Small intestine (tissue), 7 donors: ENCODE measurements at regions not wholly inside any gene's neighbourhood (a gene's known extent, or its start where the extent isn't known, plus 50 kb on each side); places are given as distances from the start of the nearest gene placed in this dataset.

ENCODE experiments used
- DNase-seq, 2 donors: peaks; one replicate each; pipeline versions ENCODE4 v3.0.0 to v3.0.0-alpha.2; 2013
- FAIRE-seq: peaks from 2 replicates; lab custom pipeline; 2012; peaks lifted over from hg19 to GRCh38; lab: Jason Lieb, UNC
- H3K27ac ChIP-seq, 3 donors: one replicate each; pipeline ENCODE4 v1.5.1; 2013; ENCODE audit warnings: low read length in 2 of 3, mild to moderate bottlenecking in 2 of 3, control low read depth in 1 of 3, inconsistent platforms in 1 of 3, low read depth in 1 of 3, moderate library complexity in 1 of 3
- H3K27me3 ChIP-seq, 3 donors: one replicate each; pipeline ENCODE4 v1.6.1; 2013; ENCODE audit warnings: low read length in 3 of 3, inconsistent platforms in 1 of 3; ENCODE audit not compliant: control insufficient read depth in 3 of 3, insufficient read depth in 3 of 3
- H3K36me3 ChIP-seq, 3 donors: one replicate each; pipeline ENCODE4 v1.6.1; 2013; ENCODE audit warnings: low read length in 3 of 3, inconsistent platforms in 1 of 3, low read depth in 1 of 3, mild to moderate bottlenecking in 1 of 3, moderate library complexity in 1 of 3; ENCODE audit not compliant: control insufficient read depth in 3 of 3, insufficient read depth in 2 of 3
- H3K4me1 ChIP-seq, 3 donors: one replicate each; pipeline ENCODE4 v1.6.1; 2013; ENCODE audit warnings: low read length in 2 of 3, inconsistent platforms in 1 of 3, low read depth in 1 of 3, mild to moderate bottlenecking in 1 of 3, moderate library complexity in 1 of 3; ENCODE audit not compliant: control insufficient read depth in 3 of 3, insufficient read depth in 2 of 3
- H3K4me3 ChIP-seq, 3 donors: one replicate each; pipeline ENCODE4 v1.5.1; 2013; ENCODE audit warnings: low read length in 3 of 3, control low read depth in 1 of 3, inconsistent platforms in 1 of 3, low read depth in 1 of 3, mild to moderate bottlenecking in 1 of 3, moderate library complexity in 1 of 3
- H3K9me3 ChIP-seq, 2 donors: one replicate each; pipeline ENCODE4 v1.6.1; 2013; ENCODE audit warnings: low read depth in 1 of 2, low read length in 1 of 2; ENCODE audit not compliant: control insufficient read depth in 2 of 2, insufficient read depth in 1 of 2
- WGBS, 3 donors: extraction: QIAGEN DNeasy Blood & Tissue Kit; methylation state at CpG; one replicate each; pipeline ENCODE4 v1.1.7; 2013; 5-methylcytosine and 5-hydroxymethylcytosine counted together
- donor health status: healthy with polysubstance abuse.
- donor health status: control.
- donor health status: control.
- donor health status: Bipolar disorder and iron deficiency.
- donor health status: healthy.

DNA sequence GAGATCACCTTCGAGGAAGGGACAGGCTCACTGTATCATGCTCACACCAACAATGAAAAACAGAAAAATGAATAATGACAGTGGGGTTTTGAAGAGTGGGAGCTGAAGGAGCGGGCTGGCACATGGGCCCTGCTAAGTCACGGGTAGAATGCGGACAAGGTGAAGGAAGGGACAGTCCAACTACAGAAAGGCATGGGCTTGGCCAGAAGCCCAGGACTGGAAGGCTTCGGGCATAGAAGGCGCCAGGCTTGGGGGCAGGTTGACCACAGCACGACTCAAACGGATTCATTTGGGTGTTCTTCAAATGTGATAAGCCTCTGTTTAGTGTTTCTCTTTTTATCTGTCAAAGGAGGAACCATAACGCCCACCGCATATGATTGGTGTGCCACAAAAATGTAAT lies 509.5 kb downstream of the CCSER2 start:
- FAIRE-seq, result no peak
- DNase-seq, result no peak
- Histone ChIP-seq H3K4me1 (no peaks in the 10 kb centered on the region), H3K27me3 (no peaks in the 10 kb centered on the region), H3K27ac (no peak overlapping the region), H3K4me3 (no peak overlapping the region), H3K36me3 (no peaks in the 10 kb centered on the region), H3K9me3 (no peaks in the 10 kb centered on the region)
- 69 to 82% (median 79%) methylated on average over 10 of the region's 10 CpGs for WGBS, 3 donors

DNA sequence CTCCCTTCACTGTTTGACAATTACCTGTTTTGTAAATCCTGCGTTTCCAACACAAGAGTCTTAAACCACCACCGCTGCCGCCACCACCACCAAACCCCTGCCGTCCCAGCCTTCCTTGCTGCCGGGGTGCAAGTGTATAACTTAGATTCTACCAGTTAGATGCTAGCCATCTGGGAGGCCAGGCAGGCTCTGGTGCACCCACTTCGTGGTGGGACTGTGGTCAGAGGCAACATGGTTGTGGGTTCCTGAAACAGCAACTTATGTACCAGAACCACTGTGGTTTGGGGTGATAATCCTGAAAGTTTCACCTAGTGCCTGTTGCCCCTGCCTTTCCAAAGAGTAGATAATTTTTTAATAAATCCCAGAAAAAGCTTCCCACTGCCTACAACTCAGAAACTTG lies 510.5 kb downstream of the CCSER2 start:
- Histone ChIP-seq H3K4me1 (no peaks in the 10 kb centered on the region), H3K36me3 (no peaks in the 10 kb centered on the region), H3K4me3 (no peak overlapping the region), H3K9me3 (no peaks in the 10 kb centered on the region), H3K27ac (no peak overlapping the region), H3K27me3 (no peaks in the 10 kb centered on the region)
- DNase-seq (no peak), FAIRE-seq (no peak)
- WGBS, 3 donors, result 74 to 81% (median 81%) methylated on average over 6 of the region's 6 CpGs

GRCh38 chr10:84842593-84842992 lies 514.2 kb downstream of the CCSER2 start:
- FAIRE-seq (no peak), DNase-seq (no peak)
- H3K27ac ChIP-seq, result no peak overlapping the region
- no peaks in the 10 kb centered on the region for H3K4me1 ChIP-seq
- H3K4me3 ChIP-seq, result no peak overlapping the region
- no peaks in the 10 kb centered on the region for H3K27me3 ChIP-seq
- H3K36me3 ChIP-seq, result no peaks in the 10 kb centered on the region
- no peaks in the 10 kb centered on the region for H3K9me3 ChIP-seq

GRCh38 chr10:84844461-84844860 lies 516.1 kb downstream of the CCSER2 start:
- DNase-seq (no peak), FAIRE-seq (no peak)
- H3K27me3 ChIP-seq, result no peaks in the 10 kb centered on the region
- WGBS, 3 donors, result 17 to 51% (median 18%) methylated on average over 2 of the region's 2 CpGs
- no peak overlapping the region for H3K27ac ChIP-seq
- no peaks in the 10 kb centered on the region for H3K36me3 ChIP-seq
- no peaks in the 10 kb centered on the region for H3K4me1 ChIP-seq
- no peaks in the 10 kb centered on the region for H3K9me3 ChIP-seq
- no peak overlapping the region for H3K4me3 ChIP-seq

GRCh38 chr10:84845628-84846261 lies 517.4 kb downstream of the CCSER2 start:
- DNase-seq (peak in 1 of 2 donors; percentile 6), FAIRE-seq (no peak)
- 62 to 83% (median 77%) methylated on average over 2 of the region's 2 CpGs for WGBS, 3 donors
- H3K4me1 ChIP-seq, result no peaks in the 10 kb centered on the region
- no peaks in the 10 kb centered on the region for H3K36me3 ChIP-seq
- H3K4me3 ChIP-seq, result no peak overlapping the region
- H3K9me3 ChIP-seq, result no peaks in the 10 kb centered on the region
- H3K27ac ChIP-seq, result no peak overlapping the region
- no peaks in the 10 kb centered on the region for H3K27me3 ChIP-seq

GRCh38 chr10:84846658-84847316 lies 518.4 kb downstream of the CCSER2 start:
- no peaks in the 10 kb centered on the region for H3K4me1 ChIP-seq
- H3K27ac ChIP-seq, result no peak overlapping the region
- FAIRE-seq (no peak), DNase-seq (no peak)
- H3K27me3 ChIP-seq, result no peaks in the 10 kb centered on the region
- H3K9me3 ChIP-seq, result no peaks in the 10 kb centered on the region
- 52 to 69% (median 61%) methylated on average over 4 of the region's 4 CpGs for WGBS, 3 donors
- H3K4me3 ChIP-seq, result no peak overlapping the region
- no peaks in the 10 kb centered on the region for H3K36me3 ChIP-seq

DNA sequence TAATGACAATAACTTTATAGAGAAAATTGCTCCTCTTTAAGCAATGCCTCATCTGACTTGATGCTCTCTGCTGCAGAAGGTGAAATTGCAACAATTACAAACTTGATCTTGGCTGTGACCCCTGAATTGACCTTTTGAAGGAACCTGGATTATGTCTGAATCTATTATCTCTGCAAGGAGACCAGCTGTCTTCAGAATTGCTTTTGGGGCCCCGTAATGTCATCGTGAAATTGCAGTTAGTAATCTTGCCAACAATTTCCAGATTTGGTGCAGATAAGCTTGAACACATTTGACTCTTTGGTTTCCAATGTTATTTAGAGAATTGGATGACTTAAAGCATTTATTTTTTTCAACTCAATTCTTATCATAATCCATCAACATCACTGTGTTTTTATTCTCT lies 520.6 kb downstream of the CCSER2 start:
- DNase-seq, result no peak
- Histone ChIP-seq H3K36me3 (no peaks in the 10 kb centered on the region), H3K4me1 (no peaks in the 10 kb centered on the region), H3K27ac (no peak overlapping the region), H3K4me3 (no peak overlapping the region), H3K27me3 (no peaks in the 10 kb centered on the region), H3K9me3 (no peaks in the 10 kb centered on the region)
- WGBS, 3 donors, result 16 to 36% (median 17%) methylated on average over 2 of the region's 2 CpGs
- no peak for FAIRE-seq

DNA sequence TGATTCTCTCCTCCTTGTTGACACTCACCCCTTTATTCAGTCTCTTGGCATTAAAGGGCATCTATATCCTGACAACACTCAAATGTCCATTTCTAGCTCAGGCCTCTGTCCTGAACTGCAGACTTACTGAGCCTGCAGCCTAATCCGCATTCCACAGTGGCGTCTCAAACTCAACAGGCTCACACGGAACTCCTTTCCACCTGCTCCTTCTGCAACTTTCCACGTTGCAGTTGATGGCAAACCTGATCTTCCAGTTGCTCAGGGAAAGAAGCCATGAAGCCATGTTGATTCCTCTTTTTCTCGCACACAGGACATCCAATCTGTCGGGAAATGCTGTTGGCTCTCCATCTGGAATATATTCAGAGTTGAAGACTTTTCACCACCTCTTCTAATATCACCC lies 522.4 kb downstream of the CCSER2 start:
- FAIRE-seq, result no peak
- H3K27me3 ChIP-seq, result no peaks in the 10 kb centered on the region
- 80 to 87% (median 82%) methylated on average over 6 of the region's 6 CpGs for WGBS, 3 donors

DNA sequence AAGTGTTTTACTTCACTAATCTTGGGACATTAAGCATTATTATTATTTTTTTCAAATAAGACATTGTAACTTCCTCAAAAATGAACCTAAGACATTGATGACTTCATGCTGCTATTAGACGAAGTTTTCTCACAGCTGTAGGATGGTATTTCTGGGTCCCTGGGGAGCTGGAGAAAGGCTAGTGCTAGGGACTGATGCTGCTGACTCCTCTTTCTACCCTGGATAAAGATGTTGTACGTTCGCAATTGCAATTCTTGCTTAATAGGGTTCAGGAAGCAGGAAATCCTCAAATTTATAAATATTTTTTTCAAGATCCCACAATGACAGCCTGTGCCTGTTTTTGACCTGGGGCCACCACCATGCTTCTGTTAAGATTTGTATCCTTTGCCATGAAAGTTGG lies 526.0 kb downstream of the CCSER2 start:
- WGBS, 3 donors, result 39 to 55% (median 46%) methylated on average over 3 of the region's 3 CpGs
- FAIRE-seq (no peak), DNase-seq (no peak)
- Histone ChIP-seq H3K27ac (no peak overlapping the region), H3K27me3 (no peaks in the 10 kb centered on the region), H3K36me3 (no peaks in the 10 kb centered on the region), H3K4me1 (no peaks in the 10 kb centered on the region), H3K4me3 (no peak overlapping the region), H3K9me3 (no peaks in the 10 kb centered on the region)

More for the DNA sequence above, 522.4 kb downstream of the CCSER2 start:
- Histone ChIP-seq H3K36me3 (no peaks in the 10 kb centered on the region), H3K9me3 (no peaks in the 10 kb centered on the region), H3K27ac (no peak overlapping the region), H3K4me1 (no peaks in the 10 kb centered on the region), H3K4me3 (no peak overlapping the region)
- no peak for DNase-seq
